AG09309 (cell line): ENCODE measurements at regions not wholly inside any gene's neighbourhood (a gene's known extent, or its start where the extent isn't known, plus 50 kb on each side); places are given as distances from the start of the nearest gene placed in this dataset.

Experiments
- DNase-seq: peaks from one replicate; pipeline ENCODE4 v3.0.0-alpha.2; 2010; ENCODE audit warnings: low read depth
- H3K4me3 ChIP-seq: 2 replicates; pipeline ENCODE4 v1.5.1; 2011; ENCODE audit warnings: mild to moderate bottlenecking, low read depth, low read length, moderate library complexity; ENCODE audit not compliant: control insufficient read depth
- TF ChIP-seq, protein P1 (sequence below): IDR thresholded peaks from 2 replicates; pipeline ENCODE4 v1.5.1; 2011; ENCODE audit warnings: mild to moderate bottlenecking, low read depth, low read length, inconsistent platforms; ENCODE audit not compliant: insufficient read depth, control insufficient read depth; ENCODE audit errors: missing control alignments

DNA sequence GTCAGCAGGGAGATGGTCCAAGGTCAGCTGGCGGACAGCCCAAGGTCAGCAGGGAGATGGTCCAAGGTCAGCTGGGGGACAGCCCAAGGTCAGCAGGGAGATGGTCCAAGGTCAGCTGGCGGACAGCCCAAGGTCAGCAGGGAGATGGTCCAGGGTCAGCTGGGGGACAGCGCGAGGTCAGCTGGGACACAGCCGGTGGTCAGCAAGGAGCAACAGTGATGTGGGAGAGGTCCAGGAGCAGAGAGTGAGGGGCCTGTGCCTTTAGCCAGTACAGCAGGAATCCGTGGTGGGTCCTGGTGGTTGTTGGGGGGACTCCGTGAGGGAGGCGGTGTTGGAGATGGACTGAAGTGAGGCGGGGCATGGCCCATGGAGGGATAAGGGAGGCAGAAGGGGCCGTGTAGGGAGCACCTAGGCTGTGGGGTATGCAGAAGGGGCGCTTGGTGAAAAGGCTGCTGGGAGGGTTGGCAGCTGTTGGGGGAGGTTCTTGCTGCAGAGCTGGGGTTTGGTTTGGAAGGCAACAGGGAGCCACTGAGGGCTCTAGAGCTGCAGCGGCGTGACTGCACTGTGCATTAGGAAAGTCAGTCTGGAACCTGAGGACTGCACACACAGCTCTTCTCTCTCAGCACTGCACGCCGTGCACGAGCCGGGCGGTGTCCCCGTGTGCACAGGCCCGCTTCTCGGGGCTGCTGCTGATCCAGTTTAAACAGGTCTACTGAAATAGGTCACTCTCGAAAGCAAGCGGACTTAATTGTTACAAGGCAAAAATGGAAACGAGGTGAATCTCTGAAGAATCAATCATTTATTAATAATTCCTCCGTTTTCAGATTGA is 76.2 kb upstream of the HDAC4 start:
- no peak for DNase-seq
- TF ChIP-seq, protein P1, sequence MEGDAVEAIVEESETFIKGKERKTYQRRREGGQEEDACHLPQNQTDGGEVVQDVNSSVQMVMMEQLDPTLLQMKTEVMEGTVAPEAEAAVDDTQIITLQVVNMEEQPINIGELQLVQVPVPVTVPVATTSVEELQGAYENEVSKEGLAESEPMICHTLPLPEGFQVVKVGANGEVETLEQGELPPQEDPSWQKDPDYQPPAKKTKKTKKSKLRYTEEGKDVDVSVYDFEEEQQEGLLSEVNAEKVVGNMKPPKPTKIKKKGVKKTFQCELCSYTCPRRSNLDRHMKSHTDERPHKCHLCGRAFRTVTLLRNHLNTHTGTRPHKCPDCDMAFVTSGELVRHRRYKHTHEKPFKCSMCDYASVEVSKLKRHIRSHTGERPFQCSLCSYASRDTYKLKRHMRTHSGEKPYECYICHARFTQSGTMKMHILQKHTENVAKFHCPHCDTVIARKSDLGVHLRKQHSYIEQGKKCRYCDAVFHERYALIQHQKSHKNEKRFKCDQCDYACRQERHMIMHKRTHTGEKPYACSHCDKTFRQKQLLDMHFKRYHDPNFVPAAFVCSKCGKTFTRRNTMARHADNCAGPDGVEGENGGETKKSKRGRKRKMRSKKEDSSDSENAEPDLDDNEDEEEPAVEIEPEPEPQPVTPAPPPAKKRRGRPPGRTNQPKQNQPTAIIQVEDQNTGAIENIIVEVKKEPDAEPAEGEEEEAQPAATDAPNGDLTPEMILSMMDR = no peak
- no peak overlapping the region for H3K4me3 ChIP-seq

DNA sequence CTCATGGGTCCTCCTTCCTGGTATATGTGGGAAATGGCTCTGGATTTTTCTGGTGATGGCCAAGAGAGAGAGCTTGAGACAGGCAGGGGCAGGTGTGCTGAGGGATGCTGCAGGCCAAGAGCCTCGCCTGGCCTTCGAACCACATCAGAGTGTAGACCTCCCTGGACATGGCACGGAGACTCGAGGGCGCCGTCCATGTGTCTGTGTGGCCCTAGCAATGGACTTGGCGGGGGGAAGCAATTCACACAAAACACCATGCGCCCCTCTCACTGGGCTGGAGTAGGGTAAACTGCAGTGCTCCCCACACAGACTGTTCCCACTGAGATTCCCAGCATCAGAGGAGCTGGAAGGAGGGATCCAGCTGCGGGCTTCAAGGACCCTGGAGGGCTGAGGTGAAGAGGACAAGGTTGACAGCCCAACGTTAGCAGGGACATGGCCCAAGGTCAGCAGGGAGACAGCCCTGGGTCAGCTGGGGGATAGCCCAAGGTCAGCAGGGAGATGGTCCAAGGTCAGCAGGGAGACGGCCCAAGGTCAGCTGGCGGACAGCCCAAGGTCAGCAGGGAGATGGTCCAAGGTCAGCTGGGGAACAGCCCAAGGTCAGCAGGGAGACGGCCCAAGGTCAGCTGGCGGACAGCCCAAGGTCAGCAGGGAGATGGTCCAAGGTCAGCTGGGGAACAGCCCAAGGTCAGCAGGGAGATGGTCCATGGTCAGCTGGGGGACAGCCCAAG is 75.4 kb upstream of the HDAC4 start:
- TF ChIP-seq, protein P1 = no peak
- DNase-seq = no peak
- H3K4me3 ChIP-seq = no peak overlapping the region

- TF ChIP-seq, protein P1 = no peak
- DNase-seq = no peak
- no peak overlapping the region for H3K4me3 ChIP-seq
These were observed 74.6 kb upstream of the HDAC4 start for GRCh38 chr2:239475161-239476028.

DNA sequence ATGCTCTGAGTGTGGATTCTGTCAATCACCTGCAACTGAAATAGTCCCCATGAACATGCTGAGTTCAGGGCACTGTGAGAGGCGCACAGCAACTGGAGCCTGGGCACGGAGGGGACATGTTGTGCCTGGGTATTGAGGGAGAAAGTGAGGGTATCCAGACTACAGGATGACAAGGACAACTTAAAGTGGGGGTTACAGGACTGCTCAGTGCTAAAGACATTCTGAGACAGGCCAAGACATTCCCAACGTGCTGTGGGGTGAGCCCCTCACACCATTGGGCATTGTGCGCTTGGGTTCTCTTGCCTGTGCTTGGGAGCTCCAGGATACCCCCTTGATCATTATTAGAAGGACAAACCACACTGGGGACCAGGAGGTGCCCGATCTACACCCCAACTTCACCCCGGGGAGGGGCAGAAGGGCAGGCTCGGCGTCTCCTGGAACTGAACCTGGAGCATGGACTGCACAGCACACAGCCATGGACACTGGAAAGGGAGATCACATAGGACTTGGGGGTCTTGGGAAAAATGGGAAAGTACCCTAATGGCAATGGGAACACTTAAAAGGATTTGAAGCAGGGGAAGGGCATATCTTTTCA is 72.5 kb upstream of the HDAC4 start:
- no peak for DNase-seq
- no peak overlapping the region for H3K4me3 ChIP-seq
- TF ChIP-seq, protein P1 = no peak

DNA sequence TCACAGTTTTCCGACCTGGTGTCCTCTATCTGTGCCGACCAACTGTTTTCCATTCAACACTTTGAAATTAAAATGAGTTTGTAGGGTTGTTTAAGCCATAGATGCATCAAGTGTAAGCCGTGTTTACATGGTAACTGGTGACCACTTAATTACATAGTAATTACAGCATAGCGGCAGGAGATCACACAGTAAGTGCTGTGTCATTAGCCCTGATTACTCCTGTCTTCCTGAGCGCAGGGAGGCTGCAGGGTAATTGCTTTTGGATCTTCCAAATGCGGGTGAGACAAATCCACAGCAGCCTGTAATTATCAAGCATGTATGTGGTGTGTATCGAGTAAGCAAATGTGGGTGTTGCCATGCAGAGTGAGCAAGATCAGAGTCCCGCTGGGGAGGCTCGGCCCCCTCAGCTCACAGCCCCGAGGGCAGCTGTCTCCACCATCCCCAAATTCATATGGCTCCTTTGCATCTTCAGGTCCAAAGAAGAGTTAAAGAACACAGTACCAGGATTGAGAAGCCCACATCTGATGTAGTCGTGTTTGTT is 71.5 kb upstream of the HDAC4 start:
- no peak overlapping the region for H3K4me3 ChIP-seq
- TF ChIP-seq, protein P1 = no peak
- DNase-seq = no peak
